ENCODE measurements at regions not wholly inside any gene's neighbourhood (a gene's known extent, or its start where the extent isn't known, plus 50 kb on each side); places are given as distances from the start of the nearest gene placed in this dataset.

GRCh38 chr10:36066850-36067249, 424.8 kb upstream of the FZD8 start:
- Histone ChIP-seq H3K36me3 (ENCODE audit: control insufficient read depth, insufficient read depth, low read length) (no peaks in the 10 kb centered on the region), H3K56ac (ENCODE audit: extremely low read depth, insufficient read depth, low read length) (no peak overlapping the region), H3K27ac (ENCODE audit: insufficient read depth, low read length) (no peak overlapping the region), H3K79me1 (ENCODE audit: low read depth in 1 of 2, low read length in 2 of 2) (no peaks in the 10 kb centered on the region), H3K14ac (replicated peaks; ENCODE audit: low read depth, low read length) (no peak overlapping the region), H3K4me2 (ENCODE audit: low read depth, low read length) (no peak overlapping the region), H3K23ac (ENCODE audit: low read depth, low read length) (no peak overlapping the region), H2BK120ac (ENCODE audit: low read depth, low read length) (no peak overlapping the region), H3K4me3 (ENCODE audit: insufficient read depth, low read depth, low read length) (no peak overlapping the region), H2BK20ac (ENCODE audit: low read depth, low read length) (no peak overlapping the region), H3K18ac (ENCODE audit: low read depth, low read length) (no peak overlapping the region), H3K4me1 (ENCODE audit: control insufficient read depth, insufficient read depth, low read length) (no peaks in the 10 kb centered on the region), H3K9ac (ENCODE audit: low read depth, low read length) (no peak overlapping the region), H3K27me3 (ENCODE audit: control insufficient read depth, insufficient read depth, low read length) (no peaks in the 10 kb centered on the region), H3K9me3 (ENCODE audit: control insufficient read depth, insufficient read depth, low read length) (peaks cover 7% of the 10 kb centered on the region; the same call in 1 of the 2 replicates), H2BK5ac (ENCODE audit: low read depth, low read length, poor library complexity, severe bottlenecking) (no peak overlapping the region), H2AFZ (replicated peaks; ENCODE audit: low read length, poor library complexity) (peak overlapping the region; percentile 3), H4K20me1 (ENCODE audit: insufficient read depth, low read length) (no peaks in the 10 kb centered on the region), H3K9me1 (ENCODE audit: insufficient read depth, low read length) (no peaks in the 10 kb centered on the region), H3K4ac (ENCODE audit: low read depth, low read length) (no peak overlapping the region), H4K8ac (ENCODE audit: low read depth in 2 of 2, low read length in 2 of 2) (no peak overlapping the region), H2BK15ac (ENCODE audit: low read depth, low read length) (no peak overlapping the region), H4K5ac (ENCODE audit: low read depth, low read length) (no peak overlapping the region), H2AK5ac (ENCODE audit: low read depth, low read length) (no peak overlapping the region), H2AK9ac (replicated peaks; ENCODE audit: low read depth, low read length, poor library complexity) (no peak overlapping the region), H4K91ac (ENCODE audit: insufficient read depth, low read depth, low read length) (no peak overlapping the region)
- in situ Hi-C loops (cut with MboI; ENCODE audit: low sequenced_read_pairs) (no loop called here), intact Hi-C loops (cut with micrococcal nuclease) (no loop called here), dilution Hi-C loops (cut with HindIII; ENCODE audit: low sequenced_read_pairs, unreplicated experiment) (no loop called here)
- ChIA-PET CTCF (no interaction called here), POLR2A (ENCODE audit: unreplicated experiment) (no interaction called here)
- no peak for TF ChIP-seq BHLHE40 (IDR thresholded peaks at IDR 0.05; ENCODE audit: low read depth, low read length)
- TF ChIP-seq CHD1 (IDR thresholded peaks at IDR 0.05; ENCODE audit: low read depth, low read length): no peak
- no peak for TF ChIP-seq CEBPB (IDR thresholded peaks at IDR 0.05; ENCODE audit: low read depth, low read length)
- TF ChIP-seq ELK1 (IDR thresholded peaks at IDR 0.05; ENCODE audit: borderline replicate concordance, low read depth, low read length): no peak
- TF ChIP-seq RAD21 (IDR thresholded peaks at IDR 0.05; ENCODE audit: low read length): no peak
- no peak for TF ChIP-seq MAFK (IDR thresholded peaks at IDR 0.05; ENCODE audit: low read depth, low read length)
- TF ChIP-seq MXI1 (IDR thresholded peaks at IDR 0.05; ENCODE audit: borderline replicate concordance, low read depth, low read length): no peak
- TF ChIP-seq CTCF (conservative IDR thresholded peaks at IDR 0.05; ENCODE audit: low read depth, low read length): no peak
- TF ChIP-seq FOS (IDR thresholded peaks at IDR 0.05; ENCODE audit: low read depth, low read length): no peak
- TF ChIP-seq NFE2L2 (IDR thresholded peaks at IDR 0.05; ENCODE audit: low read depth, low read length): no peak
- no peak for TF ChIP-seq RFX5 (IDR thresholded peaks at IDR 0.05; ENCODE audit: low read depth, low read length)
- no peak for TF ChIP-seq MAZ (IDR thresholded peaks at IDR 0.05; ENCODE audit: borderline replicate concordance, low read depth, low read length)
- no peak for TF ChIP-seq RCOR1 (IDR thresholded peaks at IDR 0.05; ENCODE audit: insufficient replicate concordance, low read length)
- TF ChIP-seq USF2 (IDR thresholded peaks at IDR 0.05; ENCODE audit: low read depth, low read length): no peak
- no peak for TF ChIP-seq SMC3 (IDR thresholded peaks at IDR 0.05; ENCODE audit: low read depth, low read length)
- no peak for TF ChIP-seq POLR2A (IDR thresholded peaks at IDR 0.05; ENCODE audit: low read depth, low read length)
- no peak for ATAC-seq (ENCODE audit: low read depth)
- DNase-seq: no peak
- BruUV-seq (replicated peaks): no TSS peak
- no CpG with 5 or more reads among the region's 3 CpGs for WGBS, 2 experiments (ENCODE audit: extremely low coverage in 2 of 2, insufficient read length in 1 of 2)

Data from IMR-90 (cell line).